ENCODE measurements at regions not wholly inside any gene's neighbourhood (a gene's known extent, or its start where the extent isn't known, plus 50 kb on each side); places are given as distances from the start of the nearest gene placed in this dataset.

DNA sequence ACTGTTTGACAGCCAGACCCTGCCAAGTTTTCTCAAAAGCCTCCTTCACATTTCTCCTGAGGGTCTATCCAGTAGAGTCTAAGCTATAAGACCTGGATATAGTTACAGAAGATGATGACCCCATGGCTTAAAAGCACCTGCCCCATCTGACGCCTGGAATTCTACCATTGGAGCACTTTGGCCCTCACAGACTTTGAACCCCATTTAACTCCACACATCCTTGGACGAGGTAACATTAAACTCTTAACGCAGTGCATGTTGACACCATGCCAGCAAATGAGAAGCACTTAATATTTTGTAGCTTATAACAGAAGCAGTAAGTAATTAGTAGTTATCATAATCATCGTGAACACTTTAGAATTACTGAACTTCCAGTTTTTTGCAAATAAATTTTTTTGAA, 61.9 kb upstream of the SMNDC1 start:
- H3K4me3 ChIP-seq (ENCODE audit: low read depth, low read length) = no peak overlapping the region
- no peak for TF ChIP-seq CTCF (IDR thresholded peaks at IDR 0.05; ENCODE audit: low read depth, low read length)

GRCh38 chr10:110368002-110368401, 63.3 kb upstream of the SMNDC1 start:
- H3K4me3 ChIP-seq (ENCODE audit: low read depth, low read length) = no peak overlapping the region
- TF ChIP-seq CTCF (IDR thresholded peaks at IDR 0.05; ENCODE audit: low read depth, low read length) = no peak

- no peak overlapping the region for H3K4me3 ChIP-seq (ENCODE audit: low read depth, low read length)
- no peak for TF ChIP-seq CTCF (IDR thresholded peaks at IDR 0.05; ENCODE audit: low read depth, low read length)
These were observed 63.8 kb upstream of the SMNDC1 start for GRCh38 chr10:110368556-110368955.

- H3K4me3 ChIP-seq (ENCODE audit: low read depth, low read length) = no peak overlapping the region
- TF ChIP-seq CTCF (IDR thresholded peaks at IDR 0.05; ENCODE audit: low read depth, low read length) = no peak
These were observed 65.3 kb upstream of the SMNDC1 start for GRCh38 chr10:110370006-110370405.

GRCh38 chr10:110372656-110373055, 67.9 kb upstream of the SMNDC1 start:
- TF ChIP-seq CTCF (IDR thresholded peaks at IDR 0.05; ENCODE audit: low read depth, low read length) = no peak
- H3K4me3 ChIP-seq (ENCODE audit: low read depth, low read length) = no peak overlapping the region

- no peak overlapping the region for H3K4me3 ChIP-seq (ENCODE audit: low read depth, low read length)
- TF ChIP-seq CTCF (IDR thresholded peaks at IDR 0.05; ENCODE audit: low read depth, low read length) = no peak
These were observed 68.3 kb upstream of the SMNDC1 start for GRCh38 chr10:110373059-110373458.

GRCh38 chr10:110373857-110374654, 69.3 kb upstream of the SMNDC1 start:
- H3K4me3 ChIP-seq (ENCODE audit: low read depth, low read length) = no peak overlapping the region
- no peak for TF ChIP-seq CTCF (IDR thresholded peaks at IDR 0.05; ENCODE audit: low read depth, low read length)

All from WI38 (cell line).